ENCODE measurements at regions not wholly inside any gene's neighbourhood (a gene's known extent, or its start where the extent isn't known, plus 50 kb on each side); places are given as distances from the start of the nearest gene placed in this dataset.

- TF ChIP-seq, protein P1, sequence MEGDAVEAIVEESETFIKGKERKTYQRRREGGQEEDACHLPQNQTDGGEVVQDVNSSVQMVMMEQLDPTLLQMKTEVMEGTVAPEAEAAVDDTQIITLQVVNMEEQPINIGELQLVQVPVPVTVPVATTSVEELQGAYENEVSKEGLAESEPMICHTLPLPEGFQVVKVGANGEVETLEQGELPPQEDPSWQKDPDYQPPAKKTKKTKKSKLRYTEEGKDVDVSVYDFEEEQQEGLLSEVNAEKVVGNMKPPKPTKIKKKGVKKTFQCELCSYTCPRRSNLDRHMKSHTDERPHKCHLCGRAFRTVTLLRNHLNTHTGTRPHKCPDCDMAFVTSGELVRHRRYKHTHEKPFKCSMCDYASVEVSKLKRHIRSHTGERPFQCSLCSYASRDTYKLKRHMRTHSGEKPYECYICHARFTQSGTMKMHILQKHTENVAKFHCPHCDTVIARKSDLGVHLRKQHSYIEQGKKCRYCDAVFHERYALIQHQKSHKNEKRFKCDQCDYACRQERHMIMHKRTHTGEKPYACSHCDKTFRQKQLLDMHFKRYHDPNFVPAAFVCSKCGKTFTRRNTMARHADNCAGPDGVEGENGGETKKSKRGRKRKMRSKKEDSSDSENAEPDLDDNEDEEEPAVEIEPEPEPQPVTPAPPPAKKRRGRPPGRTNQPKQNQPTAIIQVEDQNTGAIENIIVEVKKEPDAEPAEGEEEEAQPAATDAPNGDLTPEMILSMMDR (optimal IDR thresholded peaks at IDR 0.05 in 1 of 3, IDR thresholded peaks at IDR 0.05 in 1 of 3, conservative IDR thresholded peaks at IDR 0.05 in 1 of 3; ENCODE audit: extremely low read depth in 1 of 3, insufficient read depth in 2 of 3, low read length in 3 of 3), result no peak
- TF ChIP-seq EZH2 (IDR thresholded peaks at IDR 0.05; ENCODE audit: low read length), result no peak
These were observed 64.7 kb upstream of the CAV2 start for GRCh38 chr7:116434820-116435341.
